ENCODE measurements at regions not wholly inside any gene's neighbourhood (a gene's known extent, or its start where the extent isn't known, plus 50 kb on each side); places are given as distances from the start of the nearest gene placed in this dataset.

- H3K9ac ChIP-seq (ENCODE audit: low read length), result no peak overlapping the region
- no peaks in the 10 kb centered on the region for H3K79me2 ChIP-seq (ENCODE audit: low read length)
- no peaks in the 10 kb centered on the region for H4K20me1 ChIP-seq (ENCODE audit: insufficient read depth, low read length)
- H2AFZ ChIP-seq (ENCODE audit: low read depth, low read length), result no peak overlapping the region
- H3K27me3 ChIP-seq (ENCODE audit: low read depth, low read length), result peaks cover 14% of the 10 kb centered on the region
- H3K36me3 ChIP-seq (replicated peaks; ENCODE audit: low read depth, low read length), result no peaks in the 10 kb centered on the region
- no peak overlapping the region for H3K27ac ChIP-seq (ENCODE audit: low read length)
- no peaks in the 10 kb centered on the region for H3K4me1 ChIP-seq (ENCODE audit: low read length)
- TF ChIP-seq EZH2phosphoT487 (IDR thresholded peaks at IDR 0.05; ENCODE audit: low read depth) (no peak), CTCF (IDR thresholded peaks at IDR 0.05; ENCODE audit: low read depth, low read length) (no peak)
- no peak overlapping the region for H3K4me3 ChIP-seq (ENCODE audit: low read length)
- no peak overlapping the region for H3K4me2 ChIP-seq (ENCODE audit: low read length)
- no peaks in the 10 kb centered on the region for H3K9me3 ChIP-seq (ENCODE audit: insufficient read depth, low read length)
Measured at GRCh38 chr7:36802459-36803135, 78.3 kb upstream of the AOAH start.

- H3K27ac ChIP-seq (ENCODE audit: low read length), result no peak overlapping the region
- no peak overlapping the region for H2AFZ ChIP-seq (ENCODE audit: low read depth, low read length)
- H3K27me3 ChIP-seq (ENCODE audit: low read depth, low read length), result no peaks in the 10 kb centered on the region
- H3K4me1 ChIP-seq (ENCODE audit: low read length), result no peaks in the 10 kb centered on the region
- no peaks in the 10 kb centered on the region for H4K20me1 ChIP-seq (ENCODE audit: insufficient read depth, low read length)
- no peak for TF ChIP-seq EZH2phosphoT487 (IDR thresholded peaks at IDR 0.05; ENCODE audit: low read depth)
- TF ChIP-seq CTCF (IDR thresholded peaks at IDR 0.05; ENCODE audit: low read depth, low read length), result no peak
- no peak overlapping the region for H3K9ac ChIP-seq (ENCODE audit: low read length)
- no peaks in the 10 kb centered on the region for H3K36me3 ChIP-seq (replicated peaks; ENCODE audit: low read depth, low read length)
- H3K4me2 ChIP-seq (ENCODE audit: low read length), result no peak overlapping the region
- H3K4me3 ChIP-seq (ENCODE audit: low read length), result no peak overlapping the region
- H3K9me3 ChIP-seq (ENCODE audit: insufficient read depth, low read length), result no peaks in the 10 kb centered on the region
- no peaks in the 10 kb centered on the region for H3K79me2 ChIP-seq (ENCODE audit: low read length)
Measured at GRCh38 chr7:36796850-36797536, 72.7 kb upstream of the AOAH start.

- Histone ChIP-seq H4K20me1 (ENCODE audit: insufficient read depth, low read length) (no peaks in the 10 kb centered on the region), H3K79me2 (ENCODE audit: low read length) (no peaks in the 10 kb centered on the region), H3K9me3 (ENCODE audit: insufficient read depth, low read length) (no peaks in the 10 kb centered on the region), H3K4me2 (ENCODE audit: low read length) (no peak overlapping the region), H3K36me3 (replicated peaks; ENCODE audit: low read depth, low read length) (no peaks in the 10 kb centered on the region), H3K9ac (ENCODE audit: low read length) (no peak overlapping the region), H3K4me3 (ENCODE audit: low read length) (no peak overlapping the region), H3K27ac (ENCODE audit: low read length) (no peak overlapping the region), H3K27me3 (ENCODE audit: low read depth, low read length) (0 out of 2 replicates have a peak, but pooled peaks cover 5% of the 10 kb centered on the region), H2AFZ (ENCODE audit: low read depth, low read length) (no peak overlapping the region), H3K4me1 (ENCODE audit: low read length) (no peaks in the 10 kb centered on the region)
- TF ChIP-seq EZH2phosphoT487 (IDR thresholded peaks at IDR 0.05; ENCODE audit: low read depth) (no peak), CTCF (IDR thresholded peaks at IDR 0.05; ENCODE audit: low read depth, low read length) (no peak)
Measured at GRCh38 chr7:36795451-36796021, 71.2 kb upstream of the AOAH start.

GRCh38 chr7:36794689-36795088 lies 70.4 kb upstream of the AOAH start:
- Histone ChIP-seq H3K27me3 (ENCODE audit: low read depth, low read length) (0 out of 2 replicates have a peak, but pooled peaks cover 5% of the 10 kb centered on the region), H2AFZ (ENCODE audit: low read depth, low read length) (no peak overlapping the region), H3K4me1 (ENCODE audit: low read length) (no peaks in the 10 kb centered on the region), H3K4me2 (ENCODE audit: low read length) (no peak overlapping the region), H3K9me3 (ENCODE audit: insufficient read depth, low read length) (no peaks in the 10 kb centered on the region), H3K36me3 (replicated peaks; ENCODE audit: low read depth, low read length) (no peaks in the 10 kb centered on the region), H3K9ac (ENCODE audit: low read length) (no peak overlapping the region), H3K4me3 (ENCODE audit: low read length) (no peak overlapping the region), H4K20me1 (ENCODE audit: insufficient read depth, low read length) (no peaks in the 10 kb centered on the region), H3K79me2 (ENCODE audit: low read length) (no peaks in the 10 kb centered on the region), H3K27ac (ENCODE audit: low read length) (no peak overlapping the region)
- TF ChIP-seq EZH2phosphoT487 (IDR thresholded peaks at IDR 0.05; ENCODE audit: low read depth), result no peak
- TF ChIP-seq CTCF (IDR thresholded peaks at IDR 0.05; ENCODE audit: low read depth, low read length), result peak; percentile 37

All from OCI-LY3 (cell line).